Muscle of leg (tissue), 3 donors: ENCODE measurements at regions not wholly inside any gene's neighbourhood (a gene's known extent, or its start where the extent isn't known, plus 50 kb on each side); places are given as distances from the start of the nearest gene placed in this dataset.

Source experiments
- DNase-seq: peaks from one replicate; pipeline ENCODE4 v3.0.0; 2013
- H3K27ac ChIP-seq: one replicate; pipeline ENCODE4 v1.5.1; 2013; ENCODE audit warnings: mild to moderate bottlenecking, low read length, control low read depth
- H3K27me3 ChIP-seq: one replicate; pipeline ENCODE4 v1.6.1; 2013; ENCODE audit warnings: low read length; ENCODE audit not compliant: control insufficient read depth, insufficient read depth
- H3K36me3 ChIP-seq: one replicate; pipeline ENCODE4 v1.6.1; 2013; ENCODE audit warnings: low read length; ENCODE audit not compliant: control insufficient read depth, insufficient read depth
- H3K4me1 ChIP-seq: one replicate; pipeline ENCODE4 v1.6.1; 2013; ENCODE audit warnings: low read length; ENCODE audit not compliant: control insufficient read depth, insufficient read depth
- H3K4me3 ChIP-seq: one replicate; pipeline ENCODE4 v1.5.1; 2013; ENCODE audit warnings: low read length, control low read depth
- H3K9me3 ChIP-seq: replicated peaks from 2 replicates; pipeline ENCODE4 v1.6.1; 2013; ENCODE audit warnings: low read depth, low read length; ENCODE audit not compliant: control insufficient read depth
- WGBS: methylation state at CpG from one replicate; pipeline ENCODE4 v1.1.5; 2013; ENCODE audit warnings: missing lambda C conversion rate; ENCODE audit not compliant: insufficient coverage; 5-methylcytosine and 5-hydroxymethylcytosine counted together

DNA sequence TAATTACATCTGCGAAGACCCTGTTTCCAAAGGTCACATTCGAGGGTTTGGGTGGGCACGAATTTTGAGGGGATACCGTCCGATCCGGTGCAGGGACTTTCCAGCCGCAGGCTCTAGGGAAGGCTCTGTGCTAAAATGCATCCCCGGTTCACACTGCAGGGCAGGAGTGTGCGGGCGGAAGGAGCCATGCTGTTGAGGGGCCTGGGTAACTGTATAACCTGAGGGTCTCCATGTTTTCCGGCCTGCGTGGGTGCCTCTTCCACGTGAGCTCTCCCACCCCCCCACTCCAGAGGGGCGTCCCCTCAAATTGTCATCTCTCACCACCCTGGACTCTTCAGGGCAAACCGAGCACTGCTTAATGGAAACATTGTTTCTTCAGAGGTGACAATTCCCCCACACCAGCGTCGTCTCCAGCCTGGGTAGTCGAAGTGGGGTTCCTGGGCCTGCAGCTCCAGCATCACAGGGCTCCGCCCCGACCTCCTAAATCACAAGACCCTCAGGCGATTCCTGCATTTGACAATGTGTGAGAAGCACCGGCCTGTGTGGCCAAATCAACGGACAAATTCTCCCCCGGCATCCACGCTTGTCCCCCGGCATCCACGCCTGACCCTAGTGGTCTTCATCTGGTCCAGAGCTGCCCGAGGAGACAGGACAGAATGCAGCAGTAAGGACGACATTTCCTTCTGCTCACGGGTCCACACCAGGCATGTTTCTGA, 51.2 kb downstream of the FOXL3 start:
- Histone ChIP-seq H3K27ac (no peak overlapping the region), H3K36me3 (no peaks in the 10 kb centered on the region), H3K4me3 (no peak overlapping the region), H3K4me1 (peaks cover 29% of the 10 kb centered on the region), H3K27me3 (peaks cover 12% of the 10 kb centered on the region), H3K9me3 (no peaks in the 10 kb centered on the region)
- 78% methylated on average over 24 of the region's 30 CpGs for WGBS
- no peak for DNase-seq

DNA sequence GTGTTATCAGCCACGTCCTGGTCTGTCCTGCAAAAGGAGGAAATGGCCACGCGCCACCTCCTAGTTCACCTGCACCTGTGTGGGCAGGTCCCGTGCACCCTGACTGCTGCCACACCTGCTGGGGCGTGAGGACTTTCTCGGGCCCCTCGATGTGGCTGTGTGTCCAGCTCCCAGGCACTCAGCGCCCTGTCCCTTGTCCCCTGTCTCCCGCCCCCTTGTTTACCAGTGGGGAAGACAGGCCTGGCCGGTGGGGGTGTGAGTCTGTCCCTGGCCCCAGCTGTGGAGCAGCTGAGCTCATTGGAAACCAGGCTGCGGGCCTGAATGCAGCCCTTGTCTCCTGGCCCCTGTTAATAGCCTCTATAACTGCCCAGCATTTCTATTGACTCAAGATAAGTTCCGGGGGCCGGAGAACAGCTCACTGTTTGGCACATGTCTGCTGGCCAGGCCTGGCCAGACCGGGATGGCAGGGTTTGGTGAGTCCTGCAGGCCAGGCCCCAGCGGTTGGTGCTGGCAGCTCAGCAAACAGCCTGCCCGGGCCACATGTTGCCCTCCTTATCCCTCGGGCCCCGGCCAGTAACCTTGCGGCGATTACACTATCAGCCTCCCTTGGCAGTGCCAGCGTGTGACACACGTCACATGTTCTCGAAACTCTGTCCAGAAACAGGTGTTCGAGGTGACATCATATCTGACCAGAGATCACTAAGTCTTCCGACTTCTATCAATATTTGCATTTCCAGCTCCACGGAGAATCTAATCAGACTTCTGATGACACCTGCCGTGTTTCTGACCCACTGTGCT, 52.1 kb downstream of the FOXL3 start:
- H3K27me3 ChIP-seq, result peaks cover 12% of the 10 kb centered on the region
- H3K9me3 ChIP-seq, result no peaks in the 10 kb centered on the region
- no peak overlapping the region for H3K4me3 ChIP-seq
- peaks cover 29% of the 10 kb centered on the region for H3K4me1 ChIP-seq
- DNase-seq, result peak; percentile 64
- WGBS, result 73% methylated on average over 25 of the region's 27 CpGs
- peak overlapping the region; percentile 47 for H3K27ac ChIP-seq
- no peaks in the 10 kb centered on the region for H3K36me3 ChIP-seq

DNA sequence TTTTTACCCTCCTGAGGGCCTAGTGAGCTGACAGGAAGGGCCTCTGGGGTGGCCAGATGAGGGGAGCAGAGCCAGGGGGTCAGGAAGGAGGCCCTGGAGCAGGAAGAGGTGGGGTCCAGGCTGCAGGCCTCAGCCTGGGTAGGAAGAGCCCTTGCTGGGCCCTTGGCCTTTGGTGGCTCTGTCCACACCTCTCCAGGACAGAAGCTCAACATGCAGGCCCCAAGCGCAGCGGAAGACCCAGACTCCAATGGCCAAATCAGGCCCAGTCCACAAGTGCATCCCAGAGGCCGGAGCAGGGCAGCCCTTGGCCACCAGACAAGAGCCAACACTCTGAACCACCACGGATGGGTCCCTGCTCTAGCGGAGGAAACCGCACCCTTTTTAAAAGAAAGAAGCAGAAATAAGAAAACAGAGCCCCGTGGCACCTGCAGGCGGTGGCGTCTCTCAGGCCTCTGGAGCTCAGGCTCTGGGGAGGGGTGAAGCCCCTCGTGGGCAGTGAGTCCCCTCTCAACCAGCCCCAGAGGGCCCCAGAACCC, 52.8 kb downstream of the FOXL3 start:
- H3K27me3 ChIP-seq, result peaks cover 12% of the 10 kb centered on the region
- DNase-seq, result no peak
- H3K36me3 ChIP-seq, result no peaks in the 10 kb centered on the region
- 92% methylated on average over 3 of the region's 10 CpGs for WGBS
- peak overlapping the region; percentile 42 for H3K27ac ChIP-seq
- H3K9me3 ChIP-seq, result no peaks in the 10 kb centered on the region
- H3K4me1 ChIP-seq, result peaks cover 29% of the 10 kb centered on the region
- H3K4me3 ChIP-seq, result no peak overlapping the region

DNA sequence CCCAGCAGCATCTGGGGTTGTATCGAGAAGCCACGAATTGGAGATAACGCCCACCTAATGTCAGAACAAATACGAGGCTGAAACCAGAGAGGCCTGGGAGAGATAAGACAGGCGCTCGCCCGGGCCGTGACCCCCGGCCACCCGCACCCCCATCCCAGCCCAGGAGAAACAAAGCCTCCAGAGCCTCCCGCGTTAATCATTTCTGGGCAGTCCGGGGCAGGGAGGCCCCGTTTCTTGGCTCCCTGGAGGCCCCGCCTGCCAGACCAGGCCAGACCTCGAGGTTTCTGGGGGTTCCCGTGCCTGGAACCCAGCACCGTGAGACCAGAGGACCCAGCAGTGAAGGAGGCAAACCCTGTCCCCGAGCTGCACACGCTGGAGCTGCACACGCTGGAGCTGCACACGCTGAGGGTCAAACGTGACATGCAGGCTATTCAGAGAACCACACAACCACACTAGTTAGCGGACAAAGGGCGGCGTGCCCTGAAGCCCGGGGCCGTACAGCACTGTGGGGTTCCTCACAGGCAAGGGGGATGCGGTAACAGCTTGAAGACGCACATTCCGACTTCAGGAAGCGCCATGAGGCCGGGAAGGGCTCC, 53.4 kb downstream of the FOXL3 start:
- Histone ChIP-seq H3K9me3 (no peaks in the 10 kb centered on the region), H3K27ac (no peak overlapping the region), H3K36me3 (no peaks in the 10 kb centered on the region), H3K4me3 (no peak overlapping the region), H3K27me3 (peaks cover 12% of the 10 kb centered on the region), H3K4me1 (peaks cover 29% of the 10 kb centered on the region)
- WGBS, result 58% methylated on average over 27 of the region's 33 CpGs
- no peak for DNase-seq

DNA sequence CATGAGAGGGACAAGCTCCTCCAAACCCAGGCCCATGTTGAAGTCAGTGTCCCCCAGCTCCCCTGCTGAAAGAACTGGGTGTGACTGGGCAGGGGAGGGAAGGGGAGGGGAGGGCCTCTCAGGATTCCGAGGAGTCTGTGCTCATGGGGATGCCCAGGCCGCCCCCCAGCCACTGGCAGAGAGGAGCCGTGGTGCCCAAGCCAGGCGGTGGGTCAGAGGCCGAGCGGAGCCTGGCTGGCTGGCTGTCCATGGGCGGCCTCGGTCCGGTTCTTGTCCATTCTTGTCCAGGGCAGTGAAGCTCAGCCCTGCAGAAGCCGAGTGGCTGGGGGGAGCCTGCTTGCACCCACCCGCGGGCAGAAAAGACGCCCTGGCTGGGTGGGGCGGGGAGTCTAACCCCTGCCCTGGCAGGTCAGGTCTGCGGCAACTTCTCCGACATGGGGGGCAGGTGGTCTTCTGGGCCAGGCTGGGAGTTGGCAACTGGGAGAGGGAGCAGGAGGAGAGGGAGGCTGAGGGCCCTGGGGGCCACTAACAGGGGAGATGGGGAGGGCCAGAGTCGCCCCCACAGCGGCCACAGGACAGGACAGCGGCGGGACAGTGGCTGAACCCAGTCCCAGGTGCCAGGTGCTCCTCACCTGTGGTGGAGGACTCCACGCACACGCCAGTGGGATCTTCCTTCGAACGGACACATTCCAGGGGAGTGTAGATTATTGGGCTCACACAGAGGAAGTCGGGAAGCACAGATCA, 54.1 kb downstream of the FOXL3 start:
- DNase-seq, result no peak
- Histone ChIP-seq H3K27ac (no peak overlapping the region), H3K4me3 (no peak overlapping the region), H3K9me3 (no peaks in the 10 kb centered on the region), H3K36me3 (no peaks in the 10 kb centered on the region), H3K4me1 (peaks cover 29% of the 10 kb centered on the region), H3K27me3 (peaks cover 12% of the 10 kb centered on the region)
- 88% methylated on average over 25 of the region's 25 CpGs for WGBS

DNA sequence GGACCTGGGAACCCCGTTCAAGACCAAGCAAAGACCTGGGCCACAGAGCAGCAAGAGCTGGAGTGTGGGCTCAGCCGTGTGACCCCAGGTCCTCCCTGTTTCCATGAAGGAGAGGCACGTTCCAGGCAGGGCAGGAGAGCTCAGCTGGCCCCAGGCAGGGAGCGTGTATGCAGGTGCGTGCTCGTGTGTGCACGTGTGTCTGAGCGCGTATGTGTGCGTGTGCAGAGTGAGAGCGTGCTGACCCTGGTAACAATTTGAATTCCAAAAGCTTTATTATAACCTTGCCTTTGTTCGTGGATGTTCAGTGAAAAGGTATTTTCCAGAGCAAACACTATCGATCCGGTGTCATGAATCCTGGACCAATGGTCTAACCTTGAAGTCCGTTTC, 54.6 kb downstream of the FOXL3 start:
- Histone ChIP-seq H3K36me3 (no peaks in the 10 kb centered on the region), H3K4me3 (no peak overlapping the region), H3K27ac (no peak overlapping the region), H3K27me3 (peaks cover 9% of the 10 kb centered on the region), H3K4me1 (peaks cover 29% of the 10 kb centered on the region), H3K9me3 (no peaks in the 10 kb centered on the region)
- DNase-seq, result no peak
- WGBS, result 78% methylated on average over 15 of the region's 15 CpGs

DNA sequence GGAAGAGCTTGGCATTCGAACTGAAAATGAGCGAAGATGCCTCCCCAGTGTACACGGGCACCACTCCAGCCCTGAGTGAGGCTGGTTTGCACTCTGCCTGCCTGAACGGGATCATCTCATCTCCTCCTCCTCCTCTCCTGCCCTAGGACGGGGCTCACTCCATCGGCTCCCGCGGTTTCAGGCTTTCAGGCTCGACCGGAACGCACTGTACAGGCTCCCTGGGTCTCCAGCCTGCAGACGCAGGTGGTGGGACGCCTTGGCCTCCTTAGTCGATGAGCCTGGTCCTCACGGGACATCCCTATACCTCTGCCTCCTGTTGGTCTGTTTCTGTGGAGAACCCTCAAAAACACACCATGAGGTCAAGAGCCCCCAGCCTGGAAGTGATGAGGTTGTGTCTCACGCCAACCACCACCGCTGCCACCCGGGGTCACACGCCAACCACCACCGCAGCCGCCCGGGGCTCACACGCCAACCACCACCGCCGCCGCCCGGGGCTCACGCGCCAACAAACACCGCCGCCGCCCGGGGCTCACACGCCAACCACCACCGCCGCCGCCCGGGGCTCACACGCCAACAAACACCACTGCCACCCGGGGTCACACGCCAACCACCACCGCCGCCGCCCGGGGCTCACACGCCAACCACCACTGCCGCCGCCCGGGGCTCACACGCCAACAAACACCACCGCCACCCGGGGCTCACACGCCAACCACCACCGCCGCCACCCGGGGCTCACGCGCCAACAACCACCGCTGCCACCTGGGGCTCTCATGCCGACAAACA, 56.3 kb downstream of the FOXL3 start:
- WGBS, result 90% methylated on average over 37 of the region's 60 CpGs

DNA sequence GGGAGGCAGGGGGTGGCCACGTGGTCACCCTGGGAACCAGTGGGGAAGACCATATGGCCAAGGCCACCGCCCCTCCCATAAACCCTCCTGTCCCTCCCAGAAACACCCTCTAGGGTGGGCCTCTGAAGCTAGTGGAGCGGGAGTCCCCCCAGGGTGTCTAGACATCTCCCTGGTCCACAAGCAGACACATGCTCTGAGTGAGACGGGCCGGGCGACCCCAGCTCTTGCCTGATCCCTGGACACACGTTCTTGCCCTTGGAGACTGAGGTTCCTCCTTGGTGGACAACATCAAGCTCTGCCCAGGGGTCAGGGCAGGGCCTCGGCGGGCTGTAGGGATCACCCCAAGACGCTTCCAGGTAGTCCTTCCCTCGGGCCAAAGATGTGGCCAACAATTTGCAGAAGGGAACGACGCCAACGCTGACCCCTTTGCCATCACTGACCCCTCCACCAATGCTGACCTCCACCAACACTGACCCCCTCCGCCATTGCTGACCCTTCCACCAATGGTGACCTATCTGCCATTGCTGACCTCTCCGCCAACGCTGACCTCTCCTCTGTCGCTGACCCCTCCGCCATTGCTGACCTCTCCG, 57.1 kb downstream of the FOXL3 start:
- H3K9me3 ChIP-seq, result no peaks in the 10 kb centered on the region
- no peak for DNase-seq
- 93% methylated on average over 19 of the region's 20 CpGs for WGBS

More for the DNA sequence above, 56.3 kb downstream of the FOXL3 start:
- Histone ChIP-seq H3K4me3 (no peak overlapping the region), H3K36me3 (no peaks in the 10 kb centered on the region), H3K4me1 (peaks cover 17% of the 10 kb centered on the region), H3K27ac (no peak overlapping the region), H3K27me3 (peaks cover 5% of the 10 kb centered on the region), H3K9me3 (no peaks in the 10 kb centered on the region)
- DNase-seq, result no peak

More for the DNA sequence above, 57.1 kb downstream of the FOXL3 start:
- no peaks in the 10 kb centered on the region for H3K36me3 ChIP-seq
- H3K4me1 ChIP-seq, result peaks cover 9% of the 10 kb centered on the region
- H3K27me3 ChIP-seq, result peaks cover 9% of the 10 kb centered on the region
- no peak overlapping the region for H3K27ac ChIP-seq
- H3K4me3 ChIP-seq, result no peak overlapping the region
